ENCODE measurements at regions not wholly inside any gene's neighbourhood (a gene's known extent, or its start where the extent isn't known, plus 50 kb on each side); places are given as distances from the start of the nearest gene placed in this dataset.

GRCh38 chr6:91509039-91509438 lies 922.2 kb upstream of the MAP3K7 start:
- RAD21 ChIA-PET (ENCODE audit: unreplicated experiment) = interaction anchor here (0.8 to 2.4 kb wide), 7 partner anchors 12 to 178 kb away, joined by 3 to 9 read pairs (median 4); no protein-coding TSS in a partner anchor
- in situ Hi-C loops (cut with MboI) = no loop called here
- FAIRE-seq (no peak), ATAC-seq (no peak), DNase-seq (ENCODE audit: low read depth, low spot score) (no peak)
- no peaks in the 10 kb centered on the region for H4K20me1 ChIP-seq (ENCODE audit: control insufficient read depth, insufficient read depth)
- no peak overlapping the region for H3K9ac ChIP-seq (ENCODE audit: control insufficient read depth, insufficient read depth, low read length)
- WGBS (ENCODE audit: insufficient coverage, insufficient replicate concordance, low lambda C conversion rate, missing lambda C conversion rate) = 11% methylated on average over 2 of the region's 2 CpGs
- no peaks in the 10 kb centered on the region for H3K79me2 ChIP-seq (ENCODE audit: control insufficient read depth, insufficient read depth, low read length)
- SMC1A ChIA-PET (ENCODE audit: uncharacterized antibody, unreplicated experiment) = interaction anchor here (0.7 to 2.9 kb wide), 9 partner anchors 11 to 179 kb away, joined by 3 to 10 read pairs (median 4); no protein-coding TSS in a partner anchor
- TF ChIP-seq BCL11A (IDR thresholded peaks at IDR 0.05; ENCODE audit: low read depth, low read length) (no peak), NFYB (IDR thresholded peaks at IDR 0.05; ENCODE audit: insufficient read depth, low read depth, low read length) (no peak), TBL1XR1 (IDR thresholded peaks at IDR 0.05; ENCODE audit: low read depth, low read length) (no peak), ZZZ3 (IDR thresholded peaks at IDR 0.05; ENCODE audit: control insufficient read depth, insufficient read length, low read depth) (no peak), RBBP5 (conservative IDR thresholded peaks at IDR 0.05) (no peak), STAT1 (conservative IDR thresholded peaks at IDR 0.05) (no peak), MEF2B (IDR thresholded peaks at IDR 0.05; ENCODE audit: partially characterized antibody, poor library complexity, severe bottlenecking) (no peak), FOS (IDR thresholded peaks at IDR 0.05; ENCODE audit: borderline replicate concordance, extremely low read depth, insufficient read length) (no peak), ATF2 (IDR thresholded peaks at IDR 0.05; ENCODE audit: low read length) (no peak), MYC (IDR thresholded peaks at IDR 0.05; ENCODE audit: insufficient read depth, insufficient read length, insufficient replicate concordance, low read length, severe bottlenecking) (no peak), IKZF1 (conservative IDR thresholded peaks at IDR 0.05) (no peak), IRF3 (IDR thresholded peaks at IDR 0.05) (no peak)
- TF ChIP-seq, protein P1, sequence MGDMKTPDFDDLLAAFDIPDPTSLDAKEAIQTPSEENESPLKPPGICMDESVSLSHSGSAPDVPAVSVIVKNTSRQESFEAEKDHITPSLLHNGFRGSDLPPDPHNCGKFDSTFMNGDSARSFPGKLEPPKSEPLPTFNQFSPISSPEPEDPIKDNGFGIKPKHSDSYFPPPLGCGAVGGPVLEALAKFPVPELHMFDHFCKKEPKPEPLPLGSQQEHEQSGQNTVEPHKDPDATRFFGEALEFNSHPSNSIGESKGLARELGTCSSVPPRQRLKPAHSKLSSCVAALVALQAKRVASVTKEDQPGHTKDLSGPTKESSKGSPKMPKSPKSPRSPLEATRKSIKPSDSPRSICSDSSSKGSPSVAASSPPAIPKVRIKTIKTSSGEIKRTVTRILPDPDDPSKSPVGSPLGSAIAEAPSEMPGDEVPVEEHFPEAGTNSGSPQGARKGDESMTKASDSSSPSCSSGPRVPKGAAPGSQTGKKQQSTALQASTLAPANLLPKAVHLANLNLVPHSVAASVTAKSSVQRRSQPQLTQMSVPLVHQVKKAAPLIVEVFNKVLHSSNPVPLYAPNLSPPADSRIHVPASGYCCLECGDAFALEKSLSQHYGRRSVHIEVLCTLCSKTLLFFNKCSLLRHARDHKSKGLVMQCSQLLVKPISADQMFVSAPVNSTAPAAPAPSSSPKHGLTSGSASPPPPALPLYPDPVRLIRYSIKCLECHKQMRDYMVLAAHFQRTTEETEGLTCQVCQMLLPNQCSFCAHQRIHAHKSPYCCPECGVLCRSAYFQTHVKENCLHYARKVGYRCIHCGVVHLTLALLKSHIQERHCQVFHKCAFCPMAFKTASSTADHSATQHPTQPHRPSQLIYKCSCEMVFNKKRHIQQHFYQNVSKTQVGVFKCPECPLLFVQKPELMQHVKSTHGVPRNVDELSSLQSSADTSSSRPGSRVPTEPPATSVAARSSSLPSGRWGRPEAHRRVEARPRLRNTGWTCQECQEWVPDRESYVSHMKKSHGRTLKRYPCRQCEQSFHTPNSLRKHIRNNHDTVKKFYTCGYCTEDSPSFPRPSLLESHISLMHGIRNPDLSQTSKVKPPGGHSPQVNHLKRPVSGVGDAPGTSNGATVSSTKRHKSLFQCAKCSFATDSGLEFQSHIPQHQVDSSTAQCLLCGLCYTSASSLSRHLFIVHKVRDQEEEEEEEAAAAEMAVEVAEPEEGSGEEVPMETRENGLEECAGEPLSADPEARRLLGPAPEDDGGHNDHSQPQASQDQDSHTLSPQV (IDR thresholded peaks at IDR 0.05) = no peak
- TF ChIP-seq, protein P2, sequence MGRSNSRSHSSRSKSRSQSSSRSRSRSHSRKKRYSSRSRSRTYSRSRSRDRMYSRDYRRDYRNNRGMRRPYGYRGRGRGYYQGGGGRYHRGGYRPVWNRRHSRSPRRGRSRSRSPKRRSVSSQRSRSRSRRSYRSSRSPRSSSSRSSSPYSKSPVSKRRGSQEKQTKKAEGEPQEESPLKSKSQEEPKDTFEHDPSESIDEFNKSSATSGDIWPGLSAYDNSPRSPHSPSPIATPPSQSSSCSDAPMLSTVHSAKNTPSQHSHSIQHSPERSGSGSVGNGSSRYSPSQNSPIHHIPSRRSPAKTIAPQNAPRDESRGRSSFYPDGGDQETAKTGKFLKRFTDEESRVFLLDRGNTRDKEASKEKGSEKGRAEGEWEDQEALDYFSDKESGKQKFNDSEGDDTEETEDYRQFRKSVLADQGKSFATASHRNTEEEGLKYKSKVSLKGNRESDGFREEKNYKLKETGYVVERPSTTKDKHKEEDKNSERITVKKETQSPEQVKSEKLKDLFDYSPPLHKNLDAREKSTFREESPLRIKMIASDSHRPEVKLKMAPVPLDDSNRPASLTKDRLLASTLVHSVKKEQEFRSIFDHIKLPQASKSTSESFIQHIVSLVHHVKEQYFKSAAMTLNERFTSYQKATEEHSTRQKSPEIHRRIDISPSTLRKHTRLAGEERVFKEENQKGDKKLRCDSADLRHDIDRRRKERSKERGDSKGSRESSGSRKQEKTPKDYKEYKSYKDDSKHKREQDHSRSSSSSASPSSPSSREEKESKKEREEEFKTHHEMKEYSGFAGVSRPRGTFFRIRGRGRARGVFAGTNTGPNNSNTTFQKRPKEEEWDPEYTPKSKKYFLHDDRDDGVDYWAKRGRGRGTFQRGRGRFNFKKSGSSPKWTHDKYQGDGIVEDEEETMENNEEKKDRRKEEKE (IDR thresholded peaks at IDR 0.05) = no peak
- H2AFZ ChIP-seq (ENCODE audit: control insufficient read depth, low read depth, low read length) = no peak overlapping the region
- H3K36me3 ChIP-seq (ENCODE audit: control insufficient read depth in 2 of 2, insufficient read depth in 2 of 2, low read length in 1 of 2) = no peaks in the 10 kb centered on the region
- no peak overlapping the region for H3K4me3 ChIP-seq
- POLR2A ChIA-PET = interaction anchor here (0.6 to 0.8 kb wide), 2 partner anchors 20 to 26 kb away, joined by 3 read pairs; no protein-coding TSS in a partner anchor
- no peaks in the 10 kb centered on the region for H3K9me3 ChIP-seq (replicated peaks; ENCODE audit: control insufficient read depth, insufficient read depth, low read length)
- H3K4me1 ChIP-seq (ENCODE audit: control insufficient read depth, insufficient read depth, low read length) = no peaks in the 10 kb centered on the region
- H3K4me2 ChIP-seq (ENCODE audit: control insufficient read depth, insufficient read depth) = no peak overlapping the region
- CTCF ChIA-PET = interaction anchor here (1.0 to 1.8 kb wide), 5 partner anchors 14 to 32 kb away, joined by 3 to 7 read pairs (median 6); no protein-coding TSS in a partner anchor
- H3K27me3 ChIP-seq (replicated peaks in 1 of 2; ENCODE audit: control insufficient read depth in 2 of 2, insufficient read depth in 2 of 2, low read length in 1 of 2) = no peaks in the 10 kb centered on the region
- intact Hi-C loops (cut with micrococcal nuclease; ENCODE audit: unreplicated experiment) = no loop called here
- no TSS peak for BruUV-seq (replicated peaks)
- H3K27ac ChIP-seq (ENCODE audit: control insufficient read depth, insufficient read depth) = no peak overlapping the region

Data from GM12878 (cell line).